ENCODE measurements at regions not wholly inside any gene's neighbourhood (a gene's known extent, or its start where the extent isn't known, plus 50 kb on each side); places are given as distances from the start of the nearest gene placed in this dataset.

DNA sequence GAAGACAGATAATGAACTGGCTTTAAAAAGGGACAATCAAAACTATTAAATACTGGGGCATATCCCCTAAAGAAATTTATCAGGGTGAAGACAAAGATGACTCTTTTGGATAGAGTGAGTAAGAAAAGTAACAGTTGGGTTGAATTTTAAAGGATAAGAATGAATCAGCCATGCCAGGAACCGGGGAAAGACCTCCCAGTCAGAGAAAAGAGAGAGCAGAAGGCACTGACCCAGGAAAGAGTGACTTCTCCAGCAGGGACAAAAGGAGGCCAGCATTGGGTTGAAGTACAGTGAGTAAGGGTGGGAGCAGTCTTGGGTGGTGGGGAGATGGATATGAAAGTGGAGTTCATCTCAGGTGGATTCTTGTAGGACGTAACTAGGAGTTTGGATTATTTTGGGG is 516.9 kb upstream of the JAG1 start:
- CTCF ChIA-PET (ENCODE audit: low intra/inter-chr PET ratio, low total read pairs) = no interaction called here
- intact Hi-C loops (cut with micrococcal nuclease; ENCODE audit: unreplicated experiment) = no loop called here
- no TSS peak for BruUV-seq (replicated peaks)

More for the DNA sequence above, 516.9 kb upstream of the JAG1 start:
- 9% methylated on average over 2 of the region's 2 CpGs for WGBS (ENCODE audit: low lambda C conversion rate)
- Histone ChIP-seq H4K20me1 (ENCODE audit: insufficient read depth, low read length) (no peaks in the 10 kb centered on the region), H3K4me3 (replicated peaks in 1 of 3; ENCODE audit: insufficient read depth in 1 of 3, low read depth in 2 of 3, low read length in 3 of 3) (no peak overlapping the region), H2AFZ (ENCODE audit: low read length) (no peak overlapping the region), H3K9me3 (ENCODE audit: low read length) (no peaks in the 10 kb centered on the region), H3K4me1 (ENCODE audit: insufficient read depth, low read length) (no peaks in the 10 kb centered on the region), H3K36me3 (replicated peaks in 1 of 2; ENCODE audit: control insufficient read depth in 1 of 2, insufficient read depth in 2 of 2, low read length in 2 of 2) (no peaks in the 10 kb centered on the region), H3K9ac (ENCODE audit: insufficient read depth, low read depth, low read length) (no peak overlapping the region), H3K27me3 (ENCODE audit: control insufficient read depth in 1 of 2, insufficient read depth in 2 of 2, low read length in 2 of 2) (no peaks in the 10 kb centered on the region; a peak in 1 of 5 replicates), H3K27ac (ENCODE audit: extremely low read length, insufficient read depth, low read length) (no peak overlapping the region), H3K79me2 (ENCODE audit: insufficient read depth, low read length) (no peaks in the 10 kb centered on the region), H3K4me2 (ENCODE audit: low read depth, low read length) (no peak overlapping the region)
- no peak for DNase-seq (ENCODE audit: low spot score)
- POLR2A ChIA-PET = no interaction called here
- no peak for TF ChIP-seq BORCS8-MEF2B (CRISPR knock-in tag; IDR thresholded peaks at IDR 0.05)
- no peak for TF ChIP-seq BHLHE40 (IDR thresholded peaks at IDR 0.05; ENCODE audit: low read length)
- TF ChIP-seq ZNF274 (CRISPR knock-in tag; IDR thresholded peaks at IDR 0.05) = no peak
- TF ChIP-seq MED13 (CRISPR knock-in tag; IDR thresholded peaks at IDR 0.05) = no peak
- TF ChIP-seq XBP1 (CRISPR knock-in tag; IDR thresholded peaks at IDR 0.05) = no peak
- TF ChIP-seq, protein P1, sequence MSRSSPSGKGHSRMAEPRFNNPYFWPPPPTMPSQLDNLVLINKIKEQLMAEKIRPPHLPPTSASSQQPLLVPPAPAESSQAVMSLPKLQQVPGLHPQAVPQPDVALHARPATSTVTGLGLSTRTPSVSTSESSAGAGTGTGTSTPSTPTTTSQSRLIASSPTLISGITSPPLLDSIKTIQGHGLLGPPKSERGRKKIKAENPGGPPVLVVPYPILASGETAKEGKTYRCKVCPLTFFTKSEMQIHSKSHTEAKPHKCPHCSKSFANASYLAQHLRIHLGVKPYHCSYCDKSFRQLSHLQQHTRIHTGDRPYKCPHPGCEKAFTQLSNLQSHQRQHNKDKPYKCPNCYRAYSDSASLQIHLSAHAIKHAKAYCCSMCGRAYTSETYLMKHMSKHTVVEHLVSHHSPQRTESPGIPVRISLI (CRISPR knock-in tag; IDR thresholded peaks at IDR 0.05; ENCODE audit: borderline replicate concordance) = no peak
- TF ChIP-seq, protein P2, sequence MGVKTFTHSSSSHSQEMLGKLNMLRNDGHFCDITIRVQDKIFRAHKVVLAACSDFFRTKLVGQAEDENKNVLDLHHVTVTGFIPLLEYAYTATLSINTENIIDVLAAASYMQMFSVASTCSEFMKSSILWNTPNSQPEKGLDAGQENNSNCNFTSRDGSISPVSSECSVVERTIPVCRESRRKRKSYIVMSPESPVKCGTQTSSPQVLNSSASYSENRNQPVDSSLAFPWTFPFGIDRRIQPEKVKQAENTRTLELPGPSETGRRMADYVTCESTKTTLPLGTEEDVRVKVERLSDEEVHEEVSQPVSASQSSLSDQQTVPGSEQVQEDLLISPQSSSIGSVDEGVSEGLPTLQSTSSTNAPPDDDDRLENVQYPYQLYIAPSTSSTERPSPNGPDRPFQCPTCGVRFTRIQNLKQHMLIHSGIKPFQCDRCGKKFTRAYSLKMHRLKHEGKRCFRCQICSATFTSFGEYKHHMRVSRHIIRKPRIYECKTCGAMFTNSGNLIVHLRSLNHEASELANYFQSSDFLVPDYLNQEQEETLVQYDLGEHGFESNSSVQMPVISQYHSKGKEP (CRISPR knock-in tag; IDR thresholded peaks at IDR 0.05) = no peak
- TF ChIP-seq MAFK (conservative IDR thresholded peaks at IDR 0.05 in 1 of 2, IDR thresholded peaks at IDR 0.05 in 1 of 2; ENCODE audit: low read length in 2 of 2) = no peak
- no peak for TF ChIP-seq U2AF2 (IDR thresholded peaks at IDR 0.05; ENCODE audit: low read depth, low read length)
- no peak for TF ChIP-seq ZNF660 (CRISPR knock-in tag; IDR thresholded peaks at IDR 0.05; ENCODE audit: borderline replicate concordance, low read depth)
- TF ChIP-seq SP2 (CRISPR knock-in tag; IDR thresholded peaks at IDR 0.05) = no peak
- TF ChIP-seq, protein P3, sequence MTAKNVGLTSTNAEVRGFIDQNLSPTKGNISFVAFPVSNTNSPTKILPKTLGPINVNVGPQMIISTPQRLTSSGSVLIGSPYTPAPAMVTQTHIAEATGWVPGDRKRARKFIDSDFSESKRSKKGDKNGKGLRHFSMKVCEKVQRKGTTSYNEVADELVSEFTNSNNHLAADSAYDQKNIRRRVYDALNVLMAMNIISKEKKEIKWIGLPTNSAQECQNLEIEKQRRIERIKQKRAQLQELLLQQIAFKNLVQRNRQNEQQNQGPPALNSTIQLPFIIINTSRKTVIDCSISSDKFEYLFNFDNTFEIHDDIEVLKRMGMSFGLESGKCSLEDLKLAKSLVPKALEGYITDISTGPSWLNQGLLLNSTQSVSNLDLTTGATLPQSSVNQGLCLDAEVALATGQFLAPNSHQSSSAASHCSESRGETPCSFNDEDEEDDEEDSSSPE (CRISPR knock-in tag; IDR thresholded peaks at IDR 0.05) = no peak
- no peak for TF ChIP-seq ZNF749 (CRISPR knock-in tag; IDR thresholded peaks at IDR 0.05; ENCODE audit: borderline replicate concordance)
- TF ChIP-seq TBP (CRISPR knock-in tag; IDR thresholded peaks at IDR 0.05) = no peak
- TF ChIP-seq, protein P4, sequence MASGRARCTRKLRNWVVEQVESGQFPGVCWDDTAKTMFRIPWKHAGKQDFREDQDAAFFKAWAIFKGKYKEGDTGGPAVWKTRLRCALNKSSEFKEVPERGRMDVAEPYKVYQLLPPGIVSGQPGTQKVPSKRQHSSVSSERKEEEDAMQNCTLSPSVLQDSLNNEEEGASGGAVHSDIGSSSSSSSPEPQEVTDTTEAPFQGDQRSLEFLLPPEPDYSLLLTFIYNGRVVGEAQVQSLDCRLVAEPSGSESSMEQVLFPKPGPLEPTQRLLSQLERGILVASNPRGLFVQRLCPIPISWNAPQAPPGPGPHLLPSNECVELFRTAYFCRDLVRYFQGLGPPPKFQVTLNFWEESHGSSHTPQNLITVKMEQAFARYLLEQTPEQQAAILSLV (CRISPR knock-in tag; IDR thresholded peaks at IDR 0.05; ENCODE audit: borderline replicate concordance) = no peak
- TF ChIP-seq, protein P5, sequence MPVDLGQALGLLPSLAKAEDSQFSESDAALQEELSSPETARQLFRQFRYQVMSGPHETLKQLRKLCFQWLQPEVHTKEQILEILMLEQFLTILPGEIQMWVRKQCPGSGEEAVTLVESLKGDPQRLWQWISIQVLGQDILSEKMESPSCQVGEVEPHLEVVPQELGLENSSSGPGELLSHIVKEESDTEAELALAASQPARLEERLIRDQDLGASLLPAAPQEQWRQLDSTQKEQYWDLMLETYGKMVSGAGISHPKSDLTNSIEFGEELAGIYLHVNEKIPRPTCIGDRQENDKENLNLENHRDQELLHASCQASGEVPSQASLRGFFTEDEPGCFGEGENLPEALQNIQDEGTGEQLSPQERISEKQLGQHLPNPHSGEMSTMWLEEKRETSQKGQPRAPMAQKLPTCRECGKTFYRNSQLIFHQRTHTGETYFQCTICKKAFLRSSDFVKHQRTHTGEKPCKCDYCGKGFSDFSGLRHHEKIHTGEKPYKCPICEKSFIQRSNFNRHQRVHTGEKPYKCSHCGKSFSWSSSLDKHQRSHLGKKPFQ (CRISPR knock-in tag; IDR thresholded peaks at IDR 0.05; ENCODE audit: insufficient replicate concordance) = no peak
- ATAC-seq = no peak
- in situ Hi-C loops (cut with HindIII; ENCODE audit: extremely low pct_ligation_motif_present, low pct_unique_long_range_greater_than_20kb) = no loop called here
- no peak for FAIRE-seq
